GM12891 (cell line): ENCODE measurements at regions not wholly inside any gene's neighbourhood (a gene's known extent, or its start where the extent isn't known, plus 50 kb on each side); places are given as distances from the start of the nearest gene placed in this dataset.

Experiments
- POLR2A ChIP-seq: IDR thresholded peaks from 2 replicates; pipeline ENCODE4 v1.6.1; 2011; ENCODE audit warnings: low read depth, low read length, control low read depth
- POLR2AphosphoS5 ChIP-seq: IDR thresholded peaks from 2 replicates; pipeline ENCODE4 v1.6.1; 2011; ENCODE audit warnings: low read depth, low read length, control low read depth
- TAF1 ChIP-seq: IDR thresholded peaks from 2 replicates; pipeline ENCODE4 v1.6.1; 2011; ENCODE audit warnings: low read depth, low read length, control low read depth

GRCh38 chr18:27411013-27411412 lies 225.9 kb upstream of the CHST9 start:
- no peak for TF ChIP-seq POLR2AphosphoS5
- TF ChIP-seq POLR2A: no peak
- TF ChIP-seq TAF1: no peak
